Transverse colon (tissue), 4 donors: ENCODE measurements at regions not wholly inside any gene's neighbourhood (a gene's known extent, or its start where the extent isn't known, plus 50 kb on each side); places are given as distances from the start of the nearest gene placed in this dataset.

ENCODE experiments used
- DNase-seq: peaks from one replicate; pipeline ENCODE4 v3.0.0-alpha.2; 2019
- H3K27ac ChIP-seq, 4 donors: fragments of 200-600 bp; sonication (generic); 2 replicates each; pipeline ENCODE4 v1.5.1; 2016 to 2018; ENCODE audit warnings: inconsistent platforms in 4 of 4
- H3K27me3 ChIP-seq: fragments of 200-600 bp; sonication (generic); 2 replicates; pipeline ENCODE4 v1.5.1; 2017; ENCODE audit warnings: inconsistent platforms
- H3K36me3 ChIP-seq, 4 donors: fragments of 200-600 bp; sonication (generic); 2 replicates each; pipeline ENCODE4 v1.5.1; 2017 to 2019; ENCODE audit warnings: inconsistent platforms in 4 of 4
- H3K4me1 ChIP-seq, 4 donors: fragments of 200-600 bp; sonication (generic); 2 replicates each; pipeline ENCODE4 v1.5.1; 2017 to 2020; ENCODE audit warnings: inconsistent platforms in 4 of 4
- H3K4me3 ChIP-seq, 4 donors: fragments of 200-600 bp; sonication (generic); 1 replicate in 1 of 4; 2 replicates in 3 of 4; pipeline versions ENCODE4 v1.5.1 to v1.6.1; 2017 to 2019; ENCODE audit warnings: inconsistent platforms in 4 of 4
- H3K9me3 ChIP-seq, 2 donors: fragments of 200-600 bp; sonication (generic); 2 replicates each; pipeline ENCODE4 v1.5.1; 2017 to 2019; ENCODE audit warnings: inconsistent platforms in 2 of 2
- EP300 ChIP-seq: sonication (generic); formaldehyde crosslinking; IDR thresholded peaks from one replicate; pipeline ENCODE4 v1.6.1; 2017; ENCODE audit warnings: antibody characterized with exemption, low read depth
- POLR2A ChIP-seq: fragments of 450-650 bp; IDR thresholded peaks from one replicate; pipeline ENCODE4 v1.6.1; 2016; ENCODE audit warnings: antibody characterized with exemption, mild to moderate bottlenecking, moderate library complexity
- POLR2AphosphoS5 ChIP-seq, 3 donors: sonication (generic); formaldehyde crosslinking; IDR thresholded peaks; one replicate each; pipeline ENCODE4 v1.6.1; 2016; ENCODE audit warnings: antibody characterized with exemption in 3 of 3
- WGBS, 2 donors: methylation state at CpG; one replicate each; pipeline ENCODE4 v1.1.5; 2018; ENCODE audit warnings: low coverage in 1 of 2; 5-methylcytosine and 5-hydroxymethylcytosine counted together
- in situ Hi-C, 4 donors: fragments of 200-750 bp; cut with MboI; loops; one replicate each; pipeline versions ENCODE4 v1.15.0 to v1.15.1; 2017; ENCODE audit warnings: low sequenced_read_pairs in 3 of 4, low pct_ligation_motif_present in 1 of 4, low pct_unique_long_range_greater_than_20kb in 1 of 4
- intact Hi-C: fragments of 100-400 bp; cut with DNase I; formaldehyde crosslinking; loops from one replicate; pipeline ENCODE4 v1.15.1; 2023; ENCODE audit warnings: low total_unique reads
- TF ChIP-seq, protein P1 (sequence below), 5 experiments: fragments of 200-600 bp in 3 of 5; fragments of 450-650 bp in 2 of 5; sonication (generic) in 3 of 5; IDR thresholded peaks; 1 replicate in 2 of 5; 2 replicates in 3 of 5; pipeline ENCODE4 v1.5.1; 2016 to 2017; ENCODE audit warnings: antibody characterized with exemption in 5 of 5, inconsistent platforms in 3 of 5, mild to moderate bottlenecking in 2 of 5, moderate library complexity in 1 of 5

- no peaks in the 10 kb centered on the region for H3K4me1 ChIP-seq
- in situ Hi-C loops (no loop called here), intact Hi-C loops (no loop called here)
- no peaks in the 10 kb centered on the region for H3K27me3 ChIP-seq
- DNase-seq = no peak
- H3K27ac ChIP-seq = no peak overlapping the region
- no peaks in the 10 kb centered on the region for H3K36me3 ChIP-seq
- TF ChIP-seq POLR2A = no peak
- 81% methylated on average over 1 of the region's 1 CpG; no CpG with 5 or more reads in 1 of the 2 donors for WGBS, 2 donors
- H3K4me3 ChIP-seq = no peak overlapping the region
- no peaks in the 10 kb centered on the region for H3K9me3 ChIP-seq
Measured at GRCh38 chr3:157769378-157769777, 266.2 kb upstream of the VEPH1 start.

DNA sequence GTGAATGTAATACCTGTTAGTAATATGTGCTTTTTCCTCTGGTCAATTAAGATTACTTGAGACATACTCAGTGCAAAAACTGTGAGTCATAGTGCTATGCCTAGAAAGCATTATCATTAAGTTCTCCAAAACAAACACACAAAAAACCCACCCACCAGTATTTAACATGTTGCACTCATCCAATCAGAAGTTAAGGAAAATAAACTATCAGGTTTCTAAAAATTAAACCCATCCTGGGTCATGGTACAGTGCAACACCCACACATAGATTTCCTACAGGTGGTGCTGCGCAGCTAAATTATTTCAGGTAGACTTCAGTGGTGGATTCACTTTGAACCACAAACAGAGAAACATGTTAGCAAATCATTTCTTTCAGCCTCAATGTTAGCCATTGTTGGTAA lies 264.4 kb upstream of the VEPH1 start:
- Histone ChIP-seq H3K4me1 (no peaks in the 10 kb centered on the region), H3K27ac (no peak overlapping the region), H3K27me3 (no peaks in the 10 kb centered on the region), H3K9me3 (no peaks in the 10 kb centered on the region), H3K4me3 (no peak overlapping the region), H3K36me3 (no peaks in the 10 kb centered on the region)
- intact Hi-C loops (no loop called here), in situ Hi-C loops (no loop called here)
- DNase-seq = no peak
- WGBS, 2 donors = 90% methylated on average over 1 of the region's 1 CpG; no CpG with 5 or more reads in 1 of the 2 donors
- no peak for TF ChIP-seq POLR2AphosphoS5 (IDR thresholded peaks at IDR 0.05)
- TF ChIP-seq, protein P1, sequence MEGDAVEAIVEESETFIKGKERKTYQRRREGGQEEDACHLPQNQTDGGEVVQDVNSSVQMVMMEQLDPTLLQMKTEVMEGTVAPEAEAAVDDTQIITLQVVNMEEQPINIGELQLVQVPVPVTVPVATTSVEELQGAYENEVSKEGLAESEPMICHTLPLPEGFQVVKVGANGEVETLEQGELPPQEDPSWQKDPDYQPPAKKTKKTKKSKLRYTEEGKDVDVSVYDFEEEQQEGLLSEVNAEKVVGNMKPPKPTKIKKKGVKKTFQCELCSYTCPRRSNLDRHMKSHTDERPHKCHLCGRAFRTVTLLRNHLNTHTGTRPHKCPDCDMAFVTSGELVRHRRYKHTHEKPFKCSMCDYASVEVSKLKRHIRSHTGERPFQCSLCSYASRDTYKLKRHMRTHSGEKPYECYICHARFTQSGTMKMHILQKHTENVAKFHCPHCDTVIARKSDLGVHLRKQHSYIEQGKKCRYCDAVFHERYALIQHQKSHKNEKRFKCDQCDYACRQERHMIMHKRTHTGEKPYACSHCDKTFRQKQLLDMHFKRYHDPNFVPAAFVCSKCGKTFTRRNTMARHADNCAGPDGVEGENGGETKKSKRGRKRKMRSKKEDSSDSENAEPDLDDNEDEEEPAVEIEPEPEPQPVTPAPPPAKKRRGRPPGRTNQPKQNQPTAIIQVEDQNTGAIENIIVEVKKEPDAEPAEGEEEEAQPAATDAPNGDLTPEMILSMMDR (IDR thresholded peaks at IDR 0.05) = no peak
- TF ChIP-seq POLR2A = no peak
- TF ChIP-seq EP300 = no peak

GRCh38 chr3:157763644-157764043 lies 260.4 kb upstream of the VEPH1 start:
- Histone ChIP-seq H3K9me3 (no peaks in the 10 kb centered on the region), H3K36me3 (no peaks in the 10 kb centered on the region), H3K27ac (no peak overlapping the region), H3K4me3 (no peak overlapping the region), H3K4me1 (no peaks in the 10 kb centered on the region), H3K27me3 (no peaks in the 10 kb centered on the region)
- intact Hi-C loops (no loop called here), in situ Hi-C loops (no loop called here)
- TF ChIP-seq POLR2AphosphoS5 (IDR thresholded peaks at IDR 0.05) = no peak
- TF ChIP-seq POLR2A = no peak
- TF ChIP-seq, protein P1 (IDR thresholded peaks at IDR 0.05) = no peak
- no peak for TF ChIP-seq EP300
- no peak for DNase-seq

- no peak for DNase-seq
- H3K27ac ChIP-seq = no peak overlapping the region
- H3K9me3 ChIP-seq = no peaks in the 10 kb centered on the region
- H3K4me1 ChIP-seq = no peaks in the 10 kb centered on the region
- 63% methylated on average over 4 of the region's 4 CpGs; no CpG with 5 or more reads in 1 of the 2 donors for WGBS, 2 donors
- H3K27me3 ChIP-seq = no peaks in the 10 kb centered on the region
- TF ChIP-seq POLR2A = no peak
- TF ChIP-seq, protein P1 (IDR thresholded peaks at IDR 0.05) = no peak
- no peak for TF ChIP-seq POLR2AphosphoS5 (IDR thresholded peaks at IDR 0.05)
- no peak overlapping the region for H3K4me3 ChIP-seq
- in situ Hi-C loops (no loop called here), intact Hi-C loops (no loop called here)
- no peaks in the 10 kb centered on the region for H3K36me3 ChIP-seq
Measured at GRCh38 chr3:157759311-157759710, 256.1 kb upstream of the VEPH1 start.

GRCh38 chr3:157755233-157755632 lies 252.0 kb upstream of the VEPH1 start:
- TF ChIP-seq, protein P1 (IDR thresholded peaks at IDR 0.05) = no peak
- WGBS, 2 donors = 56 to 74% methylated on average over 5 of the region's 5 CpGs
- intact Hi-C loops = no loop called here

More at GRCh38 chr3:157755233-157755632, 252.0 kb upstream of the VEPH1 start:
- H3K36me3 ChIP-seq = no peaks in the 10 kb centered on the region
- no peak overlapping the region for H3K27ac ChIP-seq
- no peaks in the 10 kb centered on the region for H3K27me3 ChIP-seq
- no peak overlapping the region for H3K4me3 ChIP-seq
- no peak for DNase-seq
- H3K9me3 ChIP-seq = no peaks in the 10 kb centered on the region
- in situ Hi-C loops = no loop called here
- H3K4me1 ChIP-seq = no peaks in the 10 kb centered on the region
